Endometrial microvascular endothelial cells (primary cell): ENCODE measurements at regions not wholly inside any gene's neighbourhood (a gene's known extent, or its start where the extent isn't known, plus 50 kb on each side); places are given as distances from the start of the nearest gene placed in this dataset.
"Not testable (repeated sequence)": the region's sequence is repeated elsewhere in the genome, so short reads cannot be mapped to it uniquely, and the experiment has no call there.

Experiments used
- in situ Hi-C: cut with HindIII; loops from 2 replicates; pipeline ENCODE4 v1.10.0; 2017; ENCODE audit warnings: low sequenced_read_pairs, low pct_unique_long_range_greater_than_20kb; ENCODE audit errors: inconsistent ontology term

GRCh38 chr6:27040244-27041042, 207.1 kb upstream of the PRSS16 start:
- in situ Hi-C loops, result no loop called here

- in situ Hi-C loops, result no loop called here
Measured at GRCh38 chr6:27043244-27043643, 204.3 kb upstream of the PRSS16 start.

- in situ Hi-C loops, result not testable (repeated sequence)
Measured at GRCh38 chr6:27045131-27045530, 202.4 kb upstream of the PRSS16 start.

GRCh38 chr6:27047725-27048124, 199.8 kb upstream of the PRSS16 start:
- in situ Hi-C loops, result not testable (repeated sequence)

GRCh38 chr6:27049863-27050781, 197.4 kb upstream of the PRSS16 start:
- in situ Hi-C loops, result no loop called here

GRCh38 chr6:27052082-27052730, 195.3 kb upstream of the PRSS16 start:
- in situ Hi-C loops, result not testable (repeated sequence)

- in situ Hi-C loops, result no loop called here
Measured at GRCh38 chr6:27052731-27053082, 194.8 kb upstream of the PRSS16 start.

GRCh38 chr6:27053738-27054137, 193.8 kb upstream of the PRSS16 start:
- in situ Hi-C loops, result no loop called here

- in situ Hi-C loops, result no loop called here
Measured at GRCh38 chr6:27056615-27057014, 190.9 kb upstream of the PRSS16 start.

- in situ Hi-C loops, result no loop called here
Measured at GRCh38 chr6:27059621-27060425, 187.7 kb upstream of the PRSS16 start.

GRCh38 chr6:27061235-27061993, 186.1 kb upstream of the PRSS16 start:
- in situ Hi-C loops, result no loop called here

GRCh38 chr6:27062755-27063154, 184.7 kb upstream of the PRSS16 start:
- in situ Hi-C loops, result no loop called here

- in situ Hi-C loops, result no loop called here
Measured at GRCh38 chr6:27065183-27065582, 182.3 kb upstream of the PRSS16 start.

- in situ Hi-C loops, result no loop called here
Measured at GRCh38 chr6:27066381-27066780, 181.1 kb upstream of the PRSS16 start.

- in situ Hi-C loops, result no loop called here
Measured at GRCh38 chr6:27066802-27067201, 180.7 kb upstream of the PRSS16 start.

GRCh38 chr6:27073441-27073840, 174.1 kb upstream of the PRSS16 start:
- in situ Hi-C loops, result no loop called here

- in situ Hi-C loops, result no loop called here
Measured at GRCh38 chr6:27076116-27076515, 171.4 kb upstream of the PRSS16 start.

- in situ Hi-C loops, result no loop called here
Measured at GRCh38 chr6:27078734-27079357, 168.7 kb upstream of the PRSS16 start.
